ENCODE measurements at regions not wholly inside any gene's neighbourhood (a gene's known extent, or its start where the extent isn't known, plus 50 kb on each side); places are given as distances from the start of the nearest gene placed in this dataset.

GRCh38 chr11:87574193-87574592 is 536.5 kb downstream of the TMEM135 start:
- ATAC-seq = no peak
- no peak for TF ChIP-seq POU6F1 (CRISPR knock-in tag; IDR thresholded peaks at IDR 0.05; ENCODE audit: borderline replicate concordance, low read depth)
- no peak for TF ChIP-seq ZNF8 (CRISPR knock-in tag; IDR thresholded peaks at IDR 0.05)
- TF ChIP-seq ZFP3 (CRISPR knock-in tag; IDR thresholded peaks at IDR 0.05) = no peak
- TF ChIP-seq PATZ1 (CRISPR knock-in tag; IDR thresholded peaks at IDR 0.05; ENCODE audit: borderline replicate concordance) = no peak

- TF ChIP-seq ZFP30 (CRISPR knock-in tag; IDR thresholded peaks at IDR 0.05) (no peak), TSHZ2 (CRISPR knock-in tag; IDR thresholded peaks at IDR 0.05) (no peak), GLIS3 (CRISPR knock-in tag; IDR thresholded peaks at IDR 0.05) (no peak), PATZ1 (CRISPR knock-in tag; IDR thresholded peaks at IDR 0.05; ENCODE audit: borderline replicate concordance) (no peak), TCF4 (CRISPR knock-in tag; IDR thresholded peaks at IDR 0.05; ENCODE audit: borderline replicate concordance) (no peak), ESRRG (CRISPR knock-in tag; IDR thresholded peaks at IDR 0.05) (no peak), CSRNP3 (CRISPR knock-in tag; IDR thresholded peaks at IDR 0.05) (no peak), RARB (CRISPR knock-in tag; IDR thresholded peaks at IDR 0.05) (no peak), ZFP3 (CRISPR knock-in tag; IDR thresholded peaks at IDR 0.05) (no peak)
Measured at GRCh38 chr11:87573708-87574107, 536.0 kb downstream of the TMEM135 start.

GRCh38 chr11:87572881-87573280 is 535.1 kb downstream of the TMEM135 start:
- ATAC-seq = no peak

More at GRCh38 chr11:87573708-87574107, 536.0 kb downstream of the TMEM135 start:
- ATAC-seq = no peak

More at GRCh38 chr11:87572881-87573280, 535.1 kb downstream of the TMEM135 start:
- TF ChIP-seq SNAI2 (CRISPR knock-in tag; IDR thresholded peaks at IDR 0.05) (no peak), RARB (CRISPR knock-in tag; IDR thresholded peaks at IDR 0.05) (no peak), CSRNP3 (CRISPR knock-in tag; IDR thresholded peaks at IDR 0.05) (no peak), TOX (CRISPR knock-in tag; IDR thresholded peaks at IDR 0.05; ENCODE audit: borderline replicate concordance) (no peak), PATZ1 (CRISPR knock-in tag; IDR thresholded peaks at IDR 0.05; ENCODE audit: borderline replicate concordance) (no peak), ISL1 (CRISPR knock-in tag; IDR thresholded peaks at IDR 0.05) (no peak), ZNF8 (CRISPR knock-in tag; IDR thresholded peaks at IDR 0.05) (no peak), TCF4 (CRISPR knock-in tag; IDR thresholded peaks at IDR 0.05; ENCODE audit: borderline replicate concordance) (no peak), OSR1 (CRISPR knock-in tag; IDR thresholded peaks at IDR 0.05) (no peak), ZFP30 (CRISPR knock-in tag; IDR thresholded peaks at IDR 0.05) (no peak), ZFP3 (CRISPR knock-in tag; IDR thresholded peaks at IDR 0.05) (no peak)
